Left renal cortex interstitium (tissue), 4 donors: ENCODE measurements at regions not wholly inside any gene's neighbourhood (a gene's known extent, or its start where the extent isn't known, plus 50 kb on each side); places are given as distances from the start of the nearest gene placed in this dataset.

Source experiments
- DNase-seq, 4 donors: peaks; one replicate each; pipeline ENCODE4 v3.0.0-alpha.2; 2013; ENCODE audit warnings: low read depth in 4 of 4, low spot score in 2 of 4, missing footprints in 1 of 4

DNA sequence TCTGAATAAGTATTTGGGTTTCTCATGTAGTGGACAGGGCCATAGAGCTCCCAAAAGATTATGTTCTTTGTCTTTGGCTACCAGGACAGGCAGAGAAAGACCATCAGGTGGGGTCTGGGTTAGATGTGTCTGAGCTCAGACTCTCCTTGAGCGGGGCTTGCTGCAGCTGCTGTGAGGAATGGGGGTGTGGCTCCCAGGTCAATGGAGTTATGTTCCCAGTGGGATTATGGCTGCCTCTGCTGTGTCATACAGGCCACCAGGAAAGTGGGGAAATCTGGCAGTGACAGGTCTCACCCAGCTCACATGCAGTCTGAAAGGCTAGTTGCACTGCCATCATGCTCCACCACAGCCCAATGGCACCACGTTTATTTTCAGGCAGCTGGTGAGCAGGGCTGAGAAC is 97.0 kb upstream of the FERD3L start:
- DNase-seq: no peak

DNA sequence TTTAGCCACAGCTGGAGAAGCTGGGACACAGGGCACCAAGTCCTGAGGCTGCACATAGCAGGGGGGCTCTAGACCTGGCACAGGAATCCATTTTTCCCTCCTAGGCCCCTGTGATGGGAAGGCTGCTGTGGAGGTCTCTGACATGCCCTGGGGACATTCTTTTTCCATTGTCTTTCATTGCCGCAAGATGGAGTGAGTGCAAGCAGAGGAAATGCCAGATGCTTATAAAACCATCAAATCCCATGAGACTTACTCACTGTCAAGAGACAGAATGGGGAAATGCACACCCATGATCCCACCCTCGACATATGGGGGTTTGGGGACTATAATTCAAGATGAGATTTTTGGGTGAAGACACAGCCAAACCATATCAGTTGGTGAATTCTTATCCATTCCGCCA is 94.7 kb upstream of the FERD3L start:
- no peak for DNase-seq

GRCh38 chr7:19235680-19236079 is 90.5 kb upstream of the FERD3L start:
- no peak for DNase-seq

- no peak for DNase-seq
Measured at GRCh38 chr7:19224951-19225350, 79.7 kb upstream of the FERD3L start.

DNA sequence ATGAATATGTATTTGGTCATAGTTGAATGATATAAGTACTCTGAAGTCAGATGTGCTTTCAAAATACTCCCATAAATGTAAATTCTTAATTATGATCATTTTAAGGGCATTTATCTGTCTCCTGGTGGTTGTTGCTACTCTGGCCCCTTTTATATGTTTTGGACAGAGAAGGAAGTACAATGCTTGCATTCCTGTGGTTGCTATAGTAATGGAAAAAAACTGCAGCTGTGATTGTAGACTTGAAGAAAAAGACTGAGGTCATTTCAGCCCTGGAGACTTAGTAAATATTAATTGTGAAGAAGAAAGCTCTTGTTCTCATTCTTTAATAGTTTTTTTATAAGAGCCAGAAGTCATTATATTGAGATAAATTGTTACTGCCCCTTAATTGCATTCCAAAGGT is 70.2 kb upstream of the FERD3L start:
- peak; percentile 26 to 47 (median 31) for DNase-seq

DNA sequence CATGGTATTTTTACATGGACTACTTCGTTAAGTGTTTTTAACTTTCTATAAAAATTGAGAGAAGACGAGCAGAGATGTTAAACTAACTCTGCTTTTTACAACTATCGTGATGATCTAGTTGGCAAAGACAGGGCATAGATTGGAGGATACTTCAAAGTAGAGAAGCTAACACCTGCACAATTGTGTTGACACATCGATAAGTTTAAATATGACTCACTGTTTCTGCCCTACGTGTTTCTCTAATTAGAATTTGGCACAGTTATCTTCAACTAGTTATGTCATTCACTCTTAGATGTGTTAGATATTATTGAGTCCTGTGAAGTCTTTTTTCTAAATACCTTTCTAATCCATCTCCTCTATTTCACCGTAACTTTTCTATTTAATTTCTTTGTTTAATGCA is 68.5 kb upstream of the FERD3L start:
- DNase-seq: no peak

DNA sequence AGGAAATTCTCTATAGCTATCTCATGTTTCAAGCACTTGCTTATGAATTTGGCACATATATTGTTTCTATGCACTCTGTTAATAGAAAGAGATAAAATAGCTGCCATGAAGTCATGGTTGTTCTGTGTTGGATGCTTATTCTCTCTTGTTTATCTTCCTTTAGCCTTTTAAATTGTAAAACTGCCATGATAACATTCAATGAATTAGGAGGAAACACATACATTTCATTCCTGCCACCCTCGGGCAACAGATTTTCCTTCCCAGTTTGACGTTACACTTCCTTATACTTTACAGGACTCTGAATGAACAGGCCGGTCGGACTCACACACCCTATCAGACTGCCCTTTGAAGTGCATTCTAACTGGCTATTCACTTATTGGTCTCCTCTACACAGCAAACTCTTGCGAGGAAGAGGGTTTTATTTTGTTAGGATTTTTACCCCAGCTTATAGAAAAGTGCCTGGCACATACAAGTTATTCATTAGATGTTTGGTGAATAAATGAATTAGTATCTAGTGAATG is 65.7 kb upstream of the FERD3L start:
- DNase-seq: no peak

GRCh38 chr7:19209166-19209696 is 64.0 kb upstream of the FERD3L start:
- DNase-seq: no peak

DNA sequence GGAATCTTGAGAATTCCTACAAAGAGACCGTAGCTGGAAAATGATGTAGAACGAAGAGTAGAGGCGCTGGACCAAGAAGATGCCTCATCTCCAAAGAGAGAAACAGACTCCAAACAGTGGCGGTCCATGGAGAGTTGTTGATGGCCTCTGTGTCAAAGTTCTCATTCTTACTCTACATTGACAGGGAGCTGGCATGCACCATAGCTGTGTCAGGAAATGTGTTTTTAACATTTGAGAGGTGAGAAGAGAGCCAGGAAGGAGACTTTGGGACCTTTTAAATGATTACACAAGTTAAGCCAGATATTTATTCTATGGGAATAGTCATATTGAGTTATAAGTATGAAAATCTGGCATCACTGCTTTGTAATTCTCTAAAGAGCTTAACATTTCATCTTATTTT is 61.5 kb upstream of the FERD3L start:
- DNase-seq: no peak

GRCh38 chr7:19203686-19204085 is 58.5 kb upstream of the FERD3L start:
- DNase-seq: no peak

DNA sequence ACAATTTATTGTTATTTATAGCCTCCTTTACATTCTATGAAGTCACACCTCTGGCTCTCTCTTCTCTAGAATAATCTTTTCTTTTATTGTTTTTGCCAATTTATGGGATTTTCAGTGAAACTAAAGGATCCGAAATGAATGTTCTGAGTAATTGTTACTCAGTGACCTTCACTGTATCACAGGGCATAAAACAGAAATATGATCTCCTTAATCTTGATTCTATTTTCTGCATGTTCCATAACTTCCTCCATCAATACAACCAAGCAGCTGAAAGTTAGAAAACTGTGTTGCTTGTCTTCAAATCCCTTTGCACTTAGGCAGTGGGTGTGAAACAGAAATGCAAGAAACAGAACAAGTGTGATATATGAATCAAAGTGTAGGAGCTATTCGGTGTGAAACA is 57.4 kb upstream of the FERD3L start:
- no peak for DNase-seq
